ENCODE measurements at regions not wholly inside any gene's neighbourhood (a gene's known extent, or its start where the extent isn't known, plus 50 kb on each side); places are given as distances from the start of the nearest gene placed in this dataset.

DNA sequence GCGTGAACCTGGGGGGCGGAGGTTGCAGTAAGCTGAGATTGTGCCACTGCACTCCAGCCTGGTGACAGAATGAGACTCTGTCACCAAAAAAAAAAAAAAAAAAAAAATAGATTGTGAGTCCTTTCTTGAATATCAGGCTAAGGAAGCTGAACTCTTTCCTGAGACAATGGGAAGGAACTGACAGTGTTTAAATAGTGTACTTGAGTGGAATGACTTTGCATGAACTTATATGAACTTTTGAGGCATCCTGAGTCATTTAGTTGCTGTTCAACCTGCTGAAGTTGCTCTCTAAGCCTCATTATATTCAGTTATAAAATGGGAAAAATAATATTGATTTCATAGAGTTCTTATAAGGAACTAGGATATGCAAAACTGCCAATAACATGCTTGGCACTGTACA lies 79.3 kb upstream of the LIMCH1 start:
- 75% methylated on average over 2 of the region's 2 CpGs for WGBS
- H3K9ac ChIP-seq (ENCODE audit: low read depth in 1 of 2, low read length in 2 of 2) = no peak overlapping the region
- TF ChIP-seq, protein P1, sequence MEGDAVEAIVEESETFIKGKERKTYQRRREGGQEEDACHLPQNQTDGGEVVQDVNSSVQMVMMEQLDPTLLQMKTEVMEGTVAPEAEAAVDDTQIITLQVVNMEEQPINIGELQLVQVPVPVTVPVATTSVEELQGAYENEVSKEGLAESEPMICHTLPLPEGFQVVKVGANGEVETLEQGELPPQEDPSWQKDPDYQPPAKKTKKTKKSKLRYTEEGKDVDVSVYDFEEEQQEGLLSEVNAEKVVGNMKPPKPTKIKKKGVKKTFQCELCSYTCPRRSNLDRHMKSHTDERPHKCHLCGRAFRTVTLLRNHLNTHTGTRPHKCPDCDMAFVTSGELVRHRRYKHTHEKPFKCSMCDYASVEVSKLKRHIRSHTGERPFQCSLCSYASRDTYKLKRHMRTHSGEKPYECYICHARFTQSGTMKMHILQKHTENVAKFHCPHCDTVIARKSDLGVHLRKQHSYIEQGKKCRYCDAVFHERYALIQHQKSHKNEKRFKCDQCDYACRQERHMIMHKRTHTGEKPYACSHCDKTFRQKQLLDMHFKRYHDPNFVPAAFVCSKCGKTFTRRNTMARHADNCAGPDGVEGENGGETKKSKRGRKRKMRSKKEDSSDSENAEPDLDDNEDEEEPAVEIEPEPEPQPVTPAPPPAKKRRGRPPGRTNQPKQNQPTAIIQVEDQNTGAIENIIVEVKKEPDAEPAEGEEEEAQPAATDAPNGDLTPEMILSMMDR (IDR thresholded peaks at IDR 0.05; ENCODE audit: low read depth, low read length, missing input control) = no peak
- TF ChIP-seq YY1 (IDR thresholded peaks at IDR 0.05) (no peak), MAX (IDR thresholded peaks at IDR 0.05) (no peak), RAD21 (IDR thresholded peaks at IDR 0.05) (peak in 1 of 2 donors; percentile 15), HNF4G (IDR thresholded peaks at IDR 0.05) (no peak), ATF3 (IDR thresholded peaks at IDR 0.05) (no peak), GABPA (IDR thresholded peaks at IDR 0.05 in 1 of 2, conservative IDR thresholded peaks at IDR 0.05 in 1 of 2) (no peak), SP1 (IDR thresholded peaks at IDR 0.05) (no peak), HNF4A (conservative IDR thresholded peaks at IDR 0.05) (no peak), FOXA2 (IDR thresholded peaks at IDR 0.05) (no peak), NR2F2 (IDR thresholded peaks at IDR 0.05) (peak; percentile 35), FOXA1 (IDR thresholded peaks at IDR 0.05) (no peak), TAF1 (conservative IDR thresholded peaks at IDR 0.05) (no peak), JUND (IDR thresholded peaks at IDR 0.05) (no peak), EGR1 (IDR thresholded peaks at IDR 0.05; ENCODE audit: low read depth in 2 of 2) (no peak), REST (IDR thresholded peaks at IDR 0.05) (no peak), RXRA (IDR thresholded peaks at IDR 0.05) (peak; percentile 10 to 20)
- TF ChIP-seq, protein P2, sequence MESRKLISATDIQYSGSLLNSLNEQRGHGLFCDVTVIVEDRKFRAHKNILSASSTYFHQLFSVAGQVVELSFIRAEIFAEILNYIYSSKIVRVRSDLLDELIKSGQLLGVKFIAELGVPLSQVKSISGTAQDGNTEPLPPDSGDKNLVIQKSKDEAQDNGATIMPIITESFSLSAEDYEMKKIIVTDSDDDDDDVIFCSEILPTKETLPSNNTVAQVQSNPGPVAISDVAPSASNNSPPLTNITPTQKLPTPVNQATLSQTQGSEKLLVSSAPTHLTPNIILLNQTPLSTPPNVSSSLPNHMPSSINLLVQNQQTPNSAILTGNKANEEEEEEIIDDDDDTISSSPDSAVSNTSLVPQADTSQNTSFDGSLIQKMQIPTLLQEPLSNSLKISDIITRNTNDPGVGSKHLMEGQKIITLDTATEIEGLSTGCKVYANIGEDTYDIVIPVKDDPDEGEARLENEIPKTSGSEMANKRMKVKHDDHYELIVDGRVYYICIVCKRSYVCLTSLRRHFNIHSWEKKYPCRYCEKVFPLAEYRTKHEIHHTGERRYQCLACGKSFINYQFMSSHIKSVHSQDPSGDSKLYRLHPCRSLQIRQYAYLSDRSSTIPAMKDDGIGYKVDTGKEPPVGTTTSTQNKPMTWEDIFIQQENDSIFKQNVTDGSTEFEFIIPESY (IDR thresholded peaks at IDR 0.05) = no peak
- H3K27ac ChIP-seq (ENCODE audit: low read depth in 1 of 2, low read length in 2 of 2) = no peak overlapping the region
- no peaks in the 10 kb centered on the region for H3K9me3 ChIP-seq (ENCODE audit: control insufficient read depth in 4 of 4, low read length in 3 of 4)
- no peak for DNase-seq (ENCODE audit: low spot score)
- no peak overlapping the region for H3K4me3 ChIP-seq (ENCODE audit: low read depth in 1 of 3, low read length in 3 of 3)
- no peaks in the 10 kb centered on the region for H3K36me3 ChIP-seq (ENCODE audit: control insufficient read depth in 4 of 4, insufficient read depth in 3 of 4, low read depth in 1 of 4, low read length in 3 of 4)
- no peaks in the 10 kb centered on the region for H3K4me1 ChIP-seq (ENCODE audit: control insufficient read depth in 4 of 4, insufficient read depth in 4 of 4, low read length in 3 of 4)
- no peaks in the 10 kb centered on the region for H3K27me3 ChIP-seq (ENCODE audit: control insufficient read depth in 4 of 4, insufficient read depth in 4 of 4, low read length in 3 of 4)
